K562 (cell line): ENCODE measurements at regions not wholly inside any gene's neighbourhood (a gene's known extent, or its start where the extent isn't known, plus 50 kb on each side); places are given as distances from the start of the nearest gene placed in this dataset.

Source experiments
- ATF2 ChIP-seq: sonication (generic); formaldehyde crosslinking; IDR thresholded peaks from 2 replicates; pipeline ENCODE4 v1.8.1; 2022; ENCODE audit warnings: missing genetic modification reagents
- CBFA2T2 ChIP-seq: fragments of 450-650 bp; conservative IDR thresholded peaks from 2 replicates; pipeline ENCODE4 v1.6.1; 2017; ENCODE audit warnings: mild to moderate bottlenecking
- CREB1 ChIP-seq, 2 experiments: sonication (generic) in 1 of 2; formaldehyde crosslinking in 1 of 2; IDR thresholded peaks; 2 replicates each; pipeline versions ENCODE4 v1.6.1 to v1.8.0; 2012 to 2022; ENCODE audit warnings: inconsistent platforms in 1 of 2, mild to moderate bottlenecking in 1 of 2, missing genetic modification reagents in 1 of 2, moderate library complexity in 1 of 2
- FOXP4 ChIP-seq: sonication (generic); formaldehyde crosslinking; IDR thresholded peaks from 2 replicates; pipeline ENCODE4 v1.8.0; 2022; ENCODE audit warnings: mild to moderate bottlenecking, missing genetic modification reagents, borderline replicate concordance
- MXI1 ChIP-seq: IDR thresholded peaks from 2 replicates; pipeline ENCODE4 v1.6.1; 2011; ENCODE audit warnings: low read depth, mild to moderate bottlenecking, improper control_type of control experiment, low read length
- PML ChIP-seq: IDR thresholded peaks from 2 replicates; pipeline ENCODE4 v1.6.1; 2012; ENCODE audit warnings: low read length, inconsistent platforms
- STAT5B ChIP-seq: fragments of 250-450 bp; sonication (Bioruptor Pico); IDR thresholded peaks from 2 replicates; pipeline ENCODE4 v1.8.0; 2021; ENCODE audit warnings: mild to moderate bottlenecking, inconsistent platforms
- TAF7 ChIP-seq: fragments of 450-650 bp; IDR thresholded peaks from 2 replicates; pipeline ENCODE4 v1.6.1; 2016; ENCODE audit warnings: missing genetic modification characterization, missing compliant biosample characterization
- TRIM28 ChIP-seq: fragments of 450-650 bp; IDR thresholded peaks from 2 replicates; pipeline ENCODE4 v1.6.1; 2017
- ZNF124 ChIP-seq: sonication (generic); formaldehyde crosslinking; IDR thresholded peaks from 2 replicates; pipeline ENCODE4 v1.8.1; 2022; ENCODE audit warnings: missing genetic modification reagents
- ZNF79 ChIP-seq: fragments of 250-450 bp; sonication (Bioruptor Pico); IDR thresholded peaks from 2 replicates; pipeline ENCODE4 v1.4.0; 2020; ENCODE audit warnings: low read depth, mild to moderate bottlenecking, moderate library complexity

- TF ChIP-seq ATF2 (CRISPR knock-in tag): no peak
- TF ChIP-seq CREB1 (IDR thresholded peaks at IDR 0.05): no peak
- TF ChIP-seq CREB1 (CRISPR knock-in tag; IDR thresholded peaks at IDR 0.05): no peak
- no peak for TF ChIP-seq TAF7 (tag)
- TF ChIP-seq ZNF124 (CRISPR knock-in tag): no peak
- no peak for TF ChIP-seq STAT5B
- no peak for TF ChIP-seq CBFA2T2
- TF ChIP-seq MXI1: no peak
- TF ChIP-seq ZNF79 (CRISPR knock-in tag): no peak
- no peak for TF ChIP-seq PML
- TF ChIP-seq FOXP4 (CRISPR knock-in tag): no peak
- no peak for TF ChIP-seq TRIM28
- TF ChIP-seq, all 486 proteins: peak for 0
Measured at GRCh38 chr1:30536530-30536929, 186.9 kb downstream of the MATN1 start (continued).
